ENCODE measurements at regions not wholly inside any gene's neighbourhood (a gene's known extent, or its start where the extent isn't known, plus 50 kb on each side); places are given as distances from the start of the nearest gene placed in this dataset.

DNA sequence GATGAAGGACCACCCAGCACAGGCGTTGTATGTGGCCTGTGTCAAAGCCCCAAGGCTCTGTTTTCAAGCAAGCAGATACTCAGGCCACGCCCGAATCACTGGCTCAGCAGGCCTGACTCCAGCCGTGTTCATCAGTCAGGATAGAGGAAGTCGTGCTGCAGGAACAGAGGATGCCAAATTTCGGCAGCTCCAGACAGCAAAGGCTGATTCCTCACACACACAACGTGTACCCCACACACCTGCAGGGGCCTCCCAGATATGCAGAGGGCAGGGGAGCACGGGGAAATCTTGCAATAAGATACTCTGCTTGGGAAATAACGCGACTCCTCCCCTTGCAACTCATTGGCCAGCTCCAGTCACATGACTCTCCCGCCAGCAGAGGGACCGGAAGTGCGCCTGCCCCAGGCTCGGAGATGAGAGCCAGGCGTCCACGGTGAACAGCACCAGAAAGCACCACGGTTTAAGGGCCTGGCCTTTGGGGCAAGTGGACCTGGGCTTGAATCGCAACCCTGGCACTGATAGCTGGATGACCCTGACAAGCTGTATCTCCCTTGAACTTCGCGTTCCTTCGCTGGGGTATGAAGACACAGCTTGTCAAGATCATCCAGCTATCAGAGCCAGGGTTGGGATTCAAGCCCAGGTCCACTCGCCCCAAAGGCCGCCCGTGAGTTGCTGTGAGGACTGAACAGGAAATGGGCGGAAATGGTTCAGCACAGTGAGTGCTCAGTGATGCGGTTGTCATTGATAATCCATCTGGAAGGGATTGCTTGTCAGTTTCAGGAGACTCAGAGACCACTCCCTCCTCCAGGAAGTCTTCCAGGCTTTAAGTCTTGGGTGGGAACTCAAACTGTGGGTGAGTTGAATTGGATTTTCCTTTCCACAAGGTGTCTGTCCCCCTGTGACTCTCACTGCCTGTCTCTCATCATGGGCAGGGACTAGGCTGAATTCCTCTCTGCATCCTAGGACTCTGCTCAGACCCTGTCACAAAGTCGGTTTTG is 88.5 kb downstream of the MYEOV start:
- H3K4me1 ChIP-seq (ENCODE audit: control insufficient read depth, insufficient read depth, low read depth, low read length), result peaks cover 3% of the 10 kb centered on the region
- H3K36me3 ChIP-seq (ENCODE audit: control insufficient read depth in 1 of 2, insufficient read depth in 2 of 2, low read depth in 1 of 2, low read length in 2 of 2), result no peaks in the 10 kb centered on the region
- no peak overlapping the region for H2BK120ac ChIP-seq (ENCODE audit: low read depth, low read length)
- H3K4ac ChIP-seq (ENCODE audit: low read depth in 1 of 2, low read length in 2 of 2), result peak overlapping the region in 1 of 2 experiments; percentile 44
- peak overlapping the region; percentile 10 for H4K8ac ChIP-seq (ENCODE audit: low read length)
- no peak overlapping the region for H2AK5ac ChIP-seq (ENCODE audit: low read length, severe bottlenecking)
- peak overlapping the region; percentile 42 for H3K9ac ChIP-seq (ENCODE audit: low read length)
- whole genome bisulfite sequencing, result 82% methylated on average over 27 of the region's 27 CpGs
- no peaks in the 10 kb centered on the region for H3K9me3 ChIP-seq (ENCODE audit: control insufficient read depth, low read length)
- peak overlapping the region in 1 of 2 experiments; percentile 30 for H3K18ac ChIP-seq (ENCODE audit: low read depth in 1 of 2, low read length in 2 of 2)
- H3K27me3 ChIP-seq (ENCODE audit: control insufficient read depth in 1 of 2, insufficient read depth in 1 of 2, low read length in 2 of 2), result no peaks in the 10 kb centered on the region
- no peaks in the 10 kb centered on the region for H3K79me1 ChIP-seq (replicated peaks; ENCODE audit: low read length, poor library complexity, severe bottlenecking)
- no peak overlapping the region for H3K4me2 ChIP-seq (ENCODE audit: low read length, poor library complexity, severe bottlenecking)
- H4K91ac ChIP-seq (ENCODE audit: low read length), result peak overlapping the region; percentile 57
- no peak overlapping the region for H2BK15ac ChIP-seq (ENCODE audit: low read depth, poor library complexity, severe bottlenecking)
- no peak overlapping the region for H2BK5ac ChIP-seq (ENCODE audit: low read depth, low read length, poor library complexity, severe bottlenecking)
- peak overlapping the region in 1 of 2 experiments; percentile 22 for H3K14ac ChIP-seq (ENCODE audit: low read length in 2 of 2)
- H3K4me3 ChIP-seq (ENCODE audit: insufficient read depth in 1 of 2, low read depth in 1 of 2, low read length in 2 of 2), result peak overlapping the region in 1 of 2 experiments; percentile 31
- H2AFZ ChIP-seq (ENCODE audit: low read depth, low read length), result peak overlapping the region; percentile 1
- H2BK12ac ChIP-seq (ENCODE audit: low read length in 2 of 2), result no peak overlapping the region
- DNase-seq, result no peak
- H3K23ac ChIP-seq (ENCODE audit: low read length in 2 of 2), result no peak overlapping the region
- no peak overlapping the region for H3K27ac ChIP-seq (ENCODE audit: low read length, poor library complexity, severe bottlenecking)

DNA sequence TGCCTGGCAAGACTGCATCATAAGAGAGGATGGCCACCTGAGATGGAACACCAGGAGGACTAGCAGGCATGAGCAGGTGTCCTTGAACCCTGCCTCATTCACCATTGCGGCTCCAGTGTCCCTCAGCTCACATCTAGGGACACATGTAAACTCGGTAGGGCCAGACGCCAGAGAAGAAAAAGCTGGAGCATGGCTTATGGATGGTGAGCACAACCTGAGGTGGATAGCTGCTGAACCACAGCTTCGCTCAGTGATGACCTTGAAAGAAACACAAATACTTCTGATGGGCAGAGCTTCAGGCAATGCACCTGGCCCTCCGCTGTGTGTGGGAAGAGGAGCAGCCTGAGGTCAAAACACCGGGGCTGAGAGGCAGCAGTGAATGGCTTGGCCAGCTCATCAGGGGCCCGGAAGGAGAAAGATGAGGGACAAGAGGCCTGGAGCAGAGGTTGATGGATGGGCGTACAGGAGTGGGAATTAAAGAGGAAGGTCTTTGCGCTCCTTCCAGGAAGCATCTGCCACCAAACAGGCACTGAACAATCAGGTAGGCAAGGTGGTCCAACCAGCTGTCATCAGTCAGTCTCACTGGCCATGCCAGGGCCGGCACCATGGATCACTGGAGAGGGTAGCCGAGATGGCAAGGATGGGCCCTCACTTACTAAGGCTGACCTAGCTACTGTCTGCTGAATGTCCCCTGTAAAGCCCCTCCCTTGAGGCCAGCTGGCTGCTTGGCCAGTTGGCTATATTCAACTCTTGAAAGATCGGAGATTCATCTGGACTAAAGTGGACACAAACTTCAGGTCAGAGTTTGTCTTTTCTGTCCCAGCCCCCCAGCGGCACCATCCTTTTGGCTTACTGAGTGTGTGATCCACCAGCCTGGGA is 89.7 kb downstream of the MYEOV start:
- H3K4me2 ChIP-seq (ENCODE audit: low read length, poor library complexity, severe bottlenecking), result no peak overlapping the region
- no peak overlapping the region for H2AK5ac ChIP-seq (ENCODE audit: low read length, severe bottlenecking)
- no peak overlapping the region for H3K27ac ChIP-seq (ENCODE audit: low read length, poor library complexity, severe bottlenecking)
- no peak overlapping the region for H2AFZ ChIP-seq (ENCODE audit: low read depth, low read length)
- no peak for DNase-seq
- no peaks in the 10 kb centered on the region for H3K36me3 ChIP-seq (ENCODE audit: control insufficient read depth in 1 of 2, insufficient read depth in 2 of 2, low read depth in 1 of 2, low read length in 2 of 2)
- no peaks in the 10 kb centered on the region for H3K27me3 ChIP-seq (ENCODE audit: control insufficient read depth in 1 of 2, insufficient read depth in 1 of 2, low read length in 2 of 2)
- no peak overlapping the region for H3K23ac ChIP-seq (ENCODE audit: low read length in 2 of 2)
- H3K18ac ChIP-seq (ENCODE audit: low read depth in 1 of 2, low read length in 2 of 2), result no peak overlapping the region
- peak overlapping the region in 1 of 2 experiments; percentile 38 for H2BK12ac ChIP-seq (ENCODE audit: low read length in 2 of 2)
- WGBS, result 97% methylated on average over 13 of the region's 13 CpGs
- H4K91ac ChIP-seq (ENCODE audit: low read length), result no peak overlapping the region
- no peak overlapping the region for H2BK5ac ChIP-seq (ENCODE audit: low read depth, low read length, poor library complexity, severe bottlenecking)
- peaks cover 3% of the 10 kb centered on the region for H3K4me1 ChIP-seq (ENCODE audit: control insufficient read depth, insufficient read depth, low read depth, low read length)
- H3K14ac ChIP-seq (ENCODE audit: low read length in 2 of 2), result peak overlapping the region in 1 of 2 experiments; percentile 26
- H2BK15ac ChIP-seq (ENCODE audit: low read depth, poor library complexity, severe bottlenecking), result no peak overlapping the region
- no peaks in the 10 kb centered on the region for H3K79me1 ChIP-seq (replicated peaks; ENCODE audit: low read length, poor library complexity, severe bottlenecking)
- H3K4ac ChIP-seq (ENCODE audit: low read depth in 1 of 2, low read length in 2 of 2), result no peak overlapping the region
- H3K9ac ChIP-seq (ENCODE audit: low read length), result no peak overlapping the region
- H3K4me3 ChIP-seq (ENCODE audit: insufficient read depth in 1 of 2, low read depth in 1 of 2, low read length in 2 of 2), result no peak overlapping the region
- H4K8ac ChIP-seq (ENCODE audit: low read length), result no peak overlapping the region
- no peak overlapping the region for H2BK120ac ChIP-seq (ENCODE audit: low read depth, low read length)
- H3K9me3 ChIP-seq (ENCODE audit: control insufficient read depth, low read length), result peaks cover 12% of the 10 kb centered on the region

DNA sequence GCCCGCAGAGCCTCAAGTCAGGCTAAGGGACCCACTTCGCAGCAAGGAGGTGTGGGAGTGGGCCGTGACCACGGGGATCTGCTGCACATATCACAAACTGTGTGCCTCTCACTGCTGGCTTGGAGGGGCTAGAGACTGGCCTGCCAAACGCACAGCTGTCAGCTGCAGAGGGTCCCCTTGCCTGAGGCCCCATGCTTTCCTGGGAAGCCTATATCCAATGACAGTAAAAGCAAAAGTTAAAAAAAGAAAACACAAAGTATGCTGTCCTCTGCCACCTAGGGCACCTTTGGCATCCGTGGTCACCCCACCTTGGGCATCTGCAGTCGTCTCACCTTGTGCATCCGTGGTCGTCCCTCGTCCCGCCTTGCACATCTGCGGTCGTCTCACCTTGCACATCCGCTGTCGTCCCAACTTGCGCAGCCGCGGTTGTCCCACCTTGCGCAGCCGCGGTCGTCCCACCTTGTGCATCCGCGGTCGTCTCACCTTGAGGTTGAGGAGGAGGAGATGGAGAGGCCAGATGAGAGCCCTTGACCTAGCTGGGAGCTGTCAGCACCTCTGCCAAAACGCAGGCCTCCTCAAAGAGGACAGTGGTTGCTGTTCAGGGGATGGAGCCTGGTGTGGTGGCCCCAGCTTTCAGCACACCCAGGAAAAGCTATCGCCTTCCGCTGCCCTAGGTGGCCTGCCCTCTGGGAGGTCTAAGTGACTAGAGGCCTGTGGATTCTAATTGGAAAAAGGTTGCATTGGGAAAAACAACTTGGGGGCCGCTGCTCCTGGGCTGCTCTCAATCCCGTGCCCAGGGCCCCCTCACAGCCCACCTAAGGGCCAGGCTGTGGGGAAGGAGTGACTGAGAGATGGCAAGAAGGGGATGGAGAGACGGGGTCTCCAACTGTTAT is 90.5 kb downstream of the MYEOV start:
- Histone ChIP-seq H3K27me3 (ENCODE audit: control insufficient read depth in 1 of 2, insufficient read depth in 1 of 2, low read length in 2 of 2) (no peaks in the 10 kb centered on the region), H3K4me1 (ENCODE audit: control insufficient read depth, insufficient read depth, low read depth, low read length) (peaks cover 3% of the 10 kb centered on the region), H2BK12ac (ENCODE audit: low read length in 2 of 2) (no peak overlapping the region), H3K9me3 (ENCODE audit: control insufficient read depth, low read length) (peaks cover 20% of the 10 kb centered on the region), H4K8ac (ENCODE audit: low read length) (no peak overlapping the region), H3K27ac (ENCODE audit: low read length, poor library complexity, severe bottlenecking) (no peak overlapping the region), H3K4me2 (ENCODE audit: low read length, poor library complexity, severe bottlenecking) (no peak overlapping the region), H2AFZ (ENCODE audit: low read depth, low read length) (no peak overlapping the region), H3K4me3 (ENCODE audit: insufficient read depth in 1 of 2, low read depth in 1 of 2, low read length in 2 of 2) (no peak overlapping the region), H3K79me1 (replicated peaks; ENCODE audit: low read length, poor library complexity, severe bottlenecking) (no peaks in the 10 kb centered on the region), H2BK120ac (ENCODE audit: low read depth, low read length) (no peak overlapping the region), H4K91ac (ENCODE audit: low read length) (no peak overlapping the region), H2BK15ac (ENCODE audit: low read depth, poor library complexity, severe bottlenecking) (no peak overlapping the region), H3K36me3 (ENCODE audit: control insufficient read depth in 1 of 2, insufficient read depth in 2 of 2, low read depth in 1 of 2, low read length in 2 of 2) (no peaks in the 10 kb centered on the region), H2BK5ac (ENCODE audit: low read depth, low read length, poor library complexity, severe bottlenecking) (no peak overlapping the region), H3K23ac (ENCODE audit: low read length in 2 of 2) (no peak overlapping the region), H3K9ac (ENCODE audit: low read length) (no peak overlapping the region), H3K18ac (ENCODE audit: low read depth in 1 of 2, low read length in 2 of 2) (peak overlapping the region in 1 of 2 experiments; percentile 4), H2AK5ac (ENCODE audit: low read length, severe bottlenecking) (no peak overlapping the region), H3K14ac (ENCODE audit: low read length in 2 of 2) (no peak overlapping the region), H3K4ac (ENCODE audit: low read depth in 1 of 2, low read length in 2 of 2) (no peak overlapping the region)
- no peak for DNase-seq
- 90% methylated on average over 31 of the region's 31 CpGs for WGBS

Data from mesenchymal stem cell (in vitro differentiated cells and primary cell).